Tibial nerve (tissue), 4 donors: ENCODE measurements at regions not wholly inside any gene's neighbourhood (a gene's known extent, or its start where the extent isn't known, plus 50 kb on each side); places are given as distances from the start of the nearest gene placed in this dataset.

Source experiments
- EP300 ChIP-seq, 2 donors: sonication (generic); formaldehyde crosslinking; IDR thresholded peaks; one replicate each; pipeline ENCODE4 v1.6.1; 2017; ENCODE audit warnings: antibody characterized with exemption in 2 of 2, mild to moderate bottlenecking in 1 of 2
- POLR2A ChIP-seq, 2 donors: fragments of 450-650 bp; IDR thresholded peaks; one replicate each; pipeline ENCODE4 v1.6.1; 2017; ENCODE audit warnings: antibody characterized with exemption in 2 of 2, mild to moderate bottlenecking in 2 of 2, moderate library complexity in 2 of 2
- TF ChIP-seq, protein P1 (sequence below), 5 experiments: fragments of 200-600 bp in 3 of 5; fragments of 450-650 bp in 2 of 5; sonication (generic) in 3 of 5; IDR thresholded peaks; one replicate each; pipeline ENCODE4 v1.5.1; 2016 to 2019; ENCODE audit warnings: antibody characterized with exemption in 5 of 5, mild to moderate bottlenecking in 3 of 5, moderate library complexity in 2 of 5

DNA sequence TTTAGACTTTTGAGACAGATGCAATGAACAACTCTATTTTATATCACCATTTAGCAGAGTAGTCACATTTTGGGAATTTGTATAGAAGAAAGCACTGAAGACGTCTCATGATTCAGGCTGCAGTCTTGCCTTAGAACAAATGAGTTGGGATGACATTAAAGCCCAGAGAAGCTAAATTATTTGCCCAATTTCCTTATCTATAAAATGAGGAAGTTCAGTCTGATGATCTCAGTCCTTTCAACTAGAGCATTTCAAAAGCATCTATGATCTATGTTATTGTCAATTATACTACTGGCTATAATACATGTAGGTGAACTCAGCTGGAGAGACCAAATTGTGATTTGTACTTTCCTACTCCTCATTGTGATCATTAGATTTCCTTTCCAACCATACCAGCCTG is 154.1 kb downstream of the OSTF1 start:
- TF ChIP-seq EP300 (IDR thresholded peaks at IDR 0.05) (no peak), POLR2A (IDR thresholded peaks at IDR 0.05) (no peak)
- TF ChIP-seq, protein P1, sequence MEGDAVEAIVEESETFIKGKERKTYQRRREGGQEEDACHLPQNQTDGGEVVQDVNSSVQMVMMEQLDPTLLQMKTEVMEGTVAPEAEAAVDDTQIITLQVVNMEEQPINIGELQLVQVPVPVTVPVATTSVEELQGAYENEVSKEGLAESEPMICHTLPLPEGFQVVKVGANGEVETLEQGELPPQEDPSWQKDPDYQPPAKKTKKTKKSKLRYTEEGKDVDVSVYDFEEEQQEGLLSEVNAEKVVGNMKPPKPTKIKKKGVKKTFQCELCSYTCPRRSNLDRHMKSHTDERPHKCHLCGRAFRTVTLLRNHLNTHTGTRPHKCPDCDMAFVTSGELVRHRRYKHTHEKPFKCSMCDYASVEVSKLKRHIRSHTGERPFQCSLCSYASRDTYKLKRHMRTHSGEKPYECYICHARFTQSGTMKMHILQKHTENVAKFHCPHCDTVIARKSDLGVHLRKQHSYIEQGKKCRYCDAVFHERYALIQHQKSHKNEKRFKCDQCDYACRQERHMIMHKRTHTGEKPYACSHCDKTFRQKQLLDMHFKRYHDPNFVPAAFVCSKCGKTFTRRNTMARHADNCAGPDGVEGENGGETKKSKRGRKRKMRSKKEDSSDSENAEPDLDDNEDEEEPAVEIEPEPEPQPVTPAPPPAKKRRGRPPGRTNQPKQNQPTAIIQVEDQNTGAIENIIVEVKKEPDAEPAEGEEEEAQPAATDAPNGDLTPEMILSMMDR (IDR thresholded peaks at IDR 0.05), result no peak
